A673 (cell line): ENCODE measurements at regions not wholly inside any gene's neighbourhood (a gene's known extent, or its start where the extent isn't known, plus 50 kb on each side); places are given as distances from the start of the nearest gene placed in this dataset.

Source experiments
- BruUV-seq: library from RNA; stranded (reverse); fragments of 400-500 nt; replicated peaks from 2 replicates; lab custom pipeline; 2021; lab: Mats Ljungman, UMichigan
- CTCF ChIA-PET: fragments of 300-600 bp; sonication (Branson Sonifier 250); formaldehyde crosslinking; loops from one replicate; lab custom pipeline; 2022; ENCODE audit warnings: antibody characterized with exemption; lab: Charles Lee
- POLR2A ChIA-PET: fragments of 300-600 bp; sonication (Branson Sonifier 250); formaldehyde crosslinking; loops from one replicate; lab custom pipeline; 2022; ENCODE audit warnings: antibody characterized with exemption; ENCODE audit not compliant: low non-redundant PET; lab: Charles Lee
- DNase-seq: peaks from one replicate; pipeline ENCODE4 v3.0.0-alpha.2; 2015; ENCODE audit warnings: low spot score
- H3K27ac ChIP-seq: fragments of 200-600 bp; sonication (generic); 2 replicates; pipeline ENCODE4 v1.5.1; 2016; ENCODE audit warnings: mixed run types, low read depth, mild to moderate bottlenecking, mixed read lengths, antibody characterized with exemption, low read length; ENCODE audit not compliant: poor library complexity, severe bottlenecking
- H3K27me3 ChIP-seq: fragments of 200-600 bp; sonication (generic); replicated peaks from 2 replicates; pipeline ENCODE4 v1.6.1; 2017; ENCODE audit warnings: mixed run types, low read depth, mild to moderate bottlenecking, mixed read lengths, antibody characterized with exemption, low read length; ENCODE audit not compliant: insufficient read depth, poor library complexity
- H3K36me3 ChIP-seq: fragments of 200-600 bp; sonication (generic); 2 replicates; pipeline ENCODE4 v1.6.1; 2016; ENCODE audit warnings: mixed run types, mild to moderate bottlenecking, mixed read lengths, antibody characterized with exemption, low read length; ENCODE audit not compliant: insufficient read depth, poor library complexity, severe bottlenecking
- H3K4me1 ChIP-seq: fragments of 200-600 bp; sonication (generic); 2 replicates; pipeline ENCODE4 v1.6.1; 2017; ENCODE audit warnings: mixed run types, mild to moderate bottlenecking, mixed read lengths, antibody characterized with exemption, low read length; ENCODE audit not compliant: insufficient read depth, poor library complexity, severe bottlenecking
- H3K4me3 ChIP-seq: fragments of 200-600 bp; sonication (generic); 2 replicates; pipeline ENCODE4 v1.5.1; 2016; ENCODE audit warnings: low read depth, mixed run types, mild to moderate bottlenecking, mixed read lengths, low read length; ENCODE audit not compliant: poor library complexity, severe bottlenecking
- H3K9me3 ChIP-seq: fragments of 200-600 bp; sonication (generic); 2 replicates; pipeline ENCODE4 v1.6.1; 2016; ENCODE audit warnings: mixed run types, low read depth, mild to moderate bottlenecking, mixed read lengths, antibody characterized with exemption, low read length; ENCODE audit not compliant: poor library complexity, severe bottlenecking
- EZH2 ChIP-seq: fragments of 200-600 bp; sonication (generic); IDR thresholded peaks from 2 replicates; pipeline ENCODE4 v1.6.1; 2017; ENCODE audit warnings: borderline replicate concordance, low read depth, mild to moderate bottlenecking, mixed read lengths, antibody characterized with exemption, low read length; ENCODE audit not compliant: poor library complexity, severe bottlenecking
- intact Hi-C: fragments of 100-400 bp; cut with micrococcal nuclease; formaldehyde crosslinking; loops from one replicate; pipeline ENCODE4 v1.10.0; 2022; ENCODE audit not compliant: unreplicated experiment
- TF ChIP-seq, protein P1 (sequence below): fragments of 300-800, 200-600 bp; sonication (generic); conservative IDR thresholded peaks from 2 replicates; pipeline ENCODE4 v1.5.1; 2017; ENCODE audit warnings: low read depth, mild to moderate bottlenecking, antibody characterized with exemption, low read length, moderate library complexity, mixed read lengths

DNA sequence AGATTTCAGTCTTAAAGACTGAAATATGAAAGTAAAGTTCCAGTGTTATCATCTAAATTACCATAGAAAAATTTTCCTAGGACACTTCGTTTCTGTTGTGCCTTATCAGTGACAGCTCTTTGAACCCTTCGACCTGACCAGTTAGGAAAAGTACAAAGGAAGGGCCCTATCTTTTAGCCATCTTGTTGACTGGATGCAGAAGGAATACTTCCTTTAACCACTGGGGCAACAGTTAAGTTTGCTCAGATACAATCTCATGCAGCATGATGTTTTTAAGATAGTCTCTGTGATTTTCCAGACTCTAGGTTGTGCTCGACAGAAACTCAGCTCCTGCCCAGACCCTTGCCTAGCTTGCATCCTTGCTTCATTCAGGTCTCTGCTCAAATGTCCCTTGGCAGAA, 210.5 kb upstream of the RPS6KA3 start:
- Histone ChIP-seq H3K4me3 (no peak overlapping the region), H3K27ac (no peak overlapping the region), H3K36me3 (no peaks in the 10 kb centered on the region), H3K9me3 (no peaks in the 10 kb centered on the region), H3K4me1 (no peaks in the 10 kb centered on the region), H3K27me3 (no peaks in the 10 kb centered on the region)
- ChIA-PET CTCF (no interaction called here), POLR2A (no interaction called here)
- no TSS peak for BruUV-seq
- no peak for TF ChIP-seq EZH2
- TF ChIP-seq, protein P1, sequence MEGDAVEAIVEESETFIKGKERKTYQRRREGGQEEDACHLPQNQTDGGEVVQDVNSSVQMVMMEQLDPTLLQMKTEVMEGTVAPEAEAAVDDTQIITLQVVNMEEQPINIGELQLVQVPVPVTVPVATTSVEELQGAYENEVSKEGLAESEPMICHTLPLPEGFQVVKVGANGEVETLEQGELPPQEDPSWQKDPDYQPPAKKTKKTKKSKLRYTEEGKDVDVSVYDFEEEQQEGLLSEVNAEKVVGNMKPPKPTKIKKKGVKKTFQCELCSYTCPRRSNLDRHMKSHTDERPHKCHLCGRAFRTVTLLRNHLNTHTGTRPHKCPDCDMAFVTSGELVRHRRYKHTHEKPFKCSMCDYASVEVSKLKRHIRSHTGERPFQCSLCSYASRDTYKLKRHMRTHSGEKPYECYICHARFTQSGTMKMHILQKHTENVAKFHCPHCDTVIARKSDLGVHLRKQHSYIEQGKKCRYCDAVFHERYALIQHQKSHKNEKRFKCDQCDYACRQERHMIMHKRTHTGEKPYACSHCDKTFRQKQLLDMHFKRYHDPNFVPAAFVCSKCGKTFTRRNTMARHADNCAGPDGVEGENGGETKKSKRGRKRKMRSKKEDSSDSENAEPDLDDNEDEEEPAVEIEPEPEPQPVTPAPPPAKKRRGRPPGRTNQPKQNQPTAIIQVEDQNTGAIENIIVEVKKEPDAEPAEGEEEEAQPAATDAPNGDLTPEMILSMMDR = no peak
- no peak for DNase-seq
- intact Hi-C loops = no loop called here

DNA sequence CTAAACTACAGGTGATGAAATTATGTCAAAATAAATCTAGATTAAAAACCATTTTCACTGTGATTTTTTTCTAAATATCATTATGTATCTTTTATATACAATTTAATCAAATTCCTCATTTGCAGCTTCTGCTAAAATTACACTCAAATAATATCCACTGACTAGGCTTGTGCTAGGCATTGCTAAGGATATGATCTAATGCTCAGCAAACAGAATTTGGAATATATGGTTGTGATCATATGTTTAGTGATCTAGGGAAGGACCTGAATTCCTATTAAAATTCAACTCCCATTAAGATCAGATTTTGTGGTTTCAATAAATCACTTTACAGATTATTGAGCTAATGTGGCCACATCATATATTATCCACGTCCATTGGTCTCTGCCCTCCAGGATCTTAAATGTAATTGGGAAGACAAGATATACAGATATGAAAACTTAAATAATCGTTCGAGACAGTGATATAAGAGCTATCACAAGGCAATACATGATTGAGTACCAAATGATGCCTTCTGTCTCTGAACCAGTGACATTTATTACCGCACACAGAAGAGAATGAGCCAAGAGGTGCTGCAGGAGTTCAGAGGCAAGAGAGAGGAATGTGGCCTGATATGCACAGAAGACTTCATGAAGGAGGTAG, 206.0 kb upstream of the RPS6KA3 start:
- POLR2A ChIA-PET = no interaction called here
- Histone ChIP-seq H3K27me3 (no peaks in the 10 kb centered on the region), H3K4me3 (no peak overlapping the region), H3K9me3 (no peaks in the 10 kb centered on the region), H3K27ac (no peak overlapping the region), H3K36me3 (no peaks in the 10 kb centered on the region), H3K4me1 (no peaks in the 10 kb centered on the region)
- BruUV-seq = no TSS peak
- DNase-seq = no peak
- CTCF ChIA-PET = no interaction called here
- no peak for TF ChIP-seq EZH2
- intact Hi-C loops = no loop called here

DNA sequence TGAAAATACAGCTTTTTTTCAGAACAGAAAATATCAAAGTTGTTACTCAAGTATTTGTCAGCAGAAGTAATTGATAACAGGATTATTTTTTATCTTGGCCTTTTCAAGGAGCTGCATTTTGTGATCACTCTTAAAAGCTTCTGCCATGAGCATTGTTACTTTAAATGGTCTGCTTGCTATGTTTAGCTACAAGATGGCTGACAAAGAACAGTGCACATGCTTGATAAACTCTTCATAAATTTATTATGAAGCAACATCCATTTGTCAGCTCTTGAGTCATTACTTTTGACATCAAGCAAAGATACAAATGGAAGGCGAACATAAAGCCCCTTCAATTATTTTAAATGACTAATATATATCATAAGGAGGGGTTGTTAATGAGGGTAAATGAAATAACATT, 205.4 kb upstream of the RPS6KA3 start:
- H3K27me3 ChIP-seq = no peaks in the 10 kb centered on the region
- ChIA-PET POLR2A (no interaction called here), CTCF (no interaction called here)
- no TSS peak for BruUV-seq
- TF ChIP-seq EZH2 = no peak
- TF ChIP-seq, protein P1 = no peak
- H3K27ac ChIP-seq = no peak overlapping the region
- no peaks in the 10 kb centered on the region for H3K36me3 ChIP-seq
- no peak overlapping the region for H3K4me3 ChIP-seq
- H3K9me3 ChIP-seq = no peaks in the 10 kb centered on the region
- no peaks in the 10 kb centered on the region for H3K4me1 ChIP-seq
- intact Hi-C loops = no loop called here
- no peak for DNase-seq

DNA sequence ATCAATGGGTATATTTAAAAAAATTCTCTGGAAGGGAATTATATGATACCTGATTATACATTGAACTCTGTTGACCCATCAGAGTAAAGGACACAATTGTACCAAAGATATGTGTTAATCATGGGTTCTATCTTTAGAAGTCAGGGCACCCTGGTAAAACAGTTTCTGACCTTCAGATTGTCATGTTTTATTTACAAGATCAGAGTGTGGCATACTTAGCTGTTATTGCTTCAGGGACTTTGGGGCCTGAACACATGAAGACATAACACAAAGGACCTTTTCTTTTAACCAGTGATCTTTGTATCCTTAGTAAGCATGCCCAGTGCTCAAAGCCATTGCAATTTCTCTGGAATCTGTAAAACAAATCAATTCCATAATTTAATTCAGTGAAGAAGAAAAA, 204.8 kb upstream of the RPS6KA3 start:
- H3K27ac ChIP-seq = no peak overlapping the region
- TF ChIP-seq EZH2 = no peak
- TF ChIP-seq, protein P1 = no peak
- BruUV-seq = no TSS peak
- intact Hi-C loops = no loop called here
- ChIA-PET POLR2A (no interaction called here), CTCF (no interaction called here)
- no peaks in the 10 kb centered on the region for H3K36me3 ChIP-seq
- H3K27me3 ChIP-seq = no peaks in the 10 kb centered on the region
- no peaks in the 10 kb centered on the region for H3K9me3 ChIP-seq
- DNase-seq = no peak
- H3K4me1 ChIP-seq = no peaks in the 10 kb centered on the region
- no peak overlapping the region for H3K4me3 ChIP-seq
